NCI-H748 treated with DMSO at 0.1 percent for 48 hours (cell line): ENCODE measurements at regions not wholly inside any gene's neighbourhood (a gene's known extent, or its start where the extent isn't known, plus 50 kb on each side); places are given as distances from the start of the nearest gene placed in this dataset.
A peak's percentile ranks its signal among the peaks of the same experiment; 100 is the strongest.

Experiments used
- DNase-seq: peaks from one replicate; lab custom pipeline; 2025; lab: John Stamatoyannopoulos, UW

- no peak for DNase-seq
Measured at GRCh38 chr18:51582551-51582950, 385.1 kb upstream of the MEX3C start.

GRCh38 chr18:51588616-51589015 is 391.1 kb upstream of the MEX3C start:
- DNase-seq = no peak

GRCh38 chr18:51593931-51594330 is 396.4 kb upstream of the MEX3C start:
- no peak for DNase-seq

- DNase-seq = no peak
Measured at GRCh38 chr18:51603111-51603510, 405.6 kb upstream of the MEX3C start.

- no peak for DNase-seq
Measured at GRCh38 chr18:51603551-51603950, 406.1 kb upstream of the MEX3C start.

- no peak for DNase-seq
Measured at GRCh38 chr18:51610481-51610880, 413.0 kb upstream of the MEX3C start.

- no peak for DNase-seq
Measured at GRCh38 chr18:51611326-51611725, 413.8 kb upstream of the MEX3C start.

- no peak for DNase-seq
Measured at GRCh38 chr18:51614033-51614432, 416.6 kb upstream of the MEX3C start.

GRCh38 chr18:51614967-51615571 is 417.6 kb upstream of the MEX3C start:
- DNase-seq = peak; percentile 54

GRCh38 chr18:51617167-51617566 is 419.7 kb upstream of the MEX3C start:
- no peak for DNase-seq

- DNase-seq = no peak
Measured at GRCh38 chr18:51617572-51618260, 420.2 kb upstream of the MEX3C start.

- DNase-seq = no peak
Measured at GRCh38 chr18:51619283-51619682, 421.8 kb upstream of the MEX3C start.

GRCh38 chr18:51621113-51621863 is 423.8 kb upstream of the MEX3C start:
- DNase-seq = peak; percentile 79

- DNase-seq = no peak
Measured at GRCh38 chr18:51621864-51622160, 424.3 kb upstream of the MEX3C start.

- DNase-seq = peak; percentile 86
Measured at GRCh38 chr18:51622702-51623101, 425.2 kb upstream of the MEX3C start.

GRCh38 chr18:51623653-51624052 is 426.2 kb upstream of the MEX3C start:
- DNase-seq = no peak

GRCh38 chr18:51630706-51631105 is 433.2 kb upstream of the MEX3C start:
- no peak for DNase-seq

- DNase-seq = no peak
Measured at GRCh38 chr18:51637881-51638280, 440.4 kb upstream of the MEX3C start.

GRCh38 chr18:51639541-51639940 is 442.1 kb upstream of the MEX3C start:
- no peak for DNase-seq

GRCh38 chr18:51643483-51643882 is 446.0 kb upstream of the MEX3C start:
- DNase-seq = no peak

- DNase-seq = no peak
Measured at GRCh38 chr18:51645607-51646006, 448.1 kb upstream of the MEX3C start.

- DNase-seq = no peak
Measured at GRCh38 chr18:51647346-51647745, 449.9 kb upstream of the MEX3C start.

GRCh38 chr18:51647942-51648341 is 450.5 kb upstream of the MEX3C start:
- DNase-seq = no peak
